ENCODE measurements at regions not wholly inside any gene's neighbourhood (a gene's known extent, or its start where the extent isn't known, plus 50 kb on each side); places are given as distances from the start of the nearest gene placed in this dataset.

DNA sequence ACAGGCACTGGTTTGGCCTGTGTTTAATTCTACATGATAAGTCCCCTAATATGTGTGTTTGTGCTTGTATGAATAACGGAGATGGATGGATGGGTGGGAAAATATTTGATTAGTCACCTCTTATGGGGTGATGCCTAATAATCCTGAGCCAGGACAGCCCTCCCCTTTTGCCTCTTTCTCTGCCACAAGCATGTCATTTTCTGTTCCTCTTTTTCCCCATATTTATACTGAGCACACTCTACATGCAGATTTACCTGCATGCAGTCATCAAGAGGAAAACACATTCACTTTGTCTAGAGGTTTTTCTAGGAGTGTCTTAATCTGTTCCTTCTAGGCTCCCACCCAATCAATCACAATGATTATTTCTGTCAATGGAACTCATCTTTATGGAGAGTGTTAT lies 111.6 kb upstream of the TBX20 start:
- TF ChIP-seq ZNF8 (CRISPR knock-in tag; IDR thresholded peaks at IDR 0.05) (no peak), ARNTL (CRISPR knock-in tag; IDR thresholded peaks at IDR 0.05; ENCODE audit: borderline replicate concordance, low read depth) (no peak)
